BE2C (cell line): ENCODE measurements at regions not wholly inside any gene's neighbourhood (a gene's known extent, or its start where the extent isn't known, plus 50 kb on each side); places are given as distances from the start of the nearest gene placed in this dataset.
"Not testable (repeated sequence)": the region's sequence is repeated elsewhere in the genome, so short reads cannot be mapped to it uniquely, and the experiment has no call there.

ENCODE experiments used
- DNase-seq: peaks from one replicate; pipeline ENCODE4 v3.0.0-alpha.2; 2020
- H3K27me3 ChIP-seq: fragments of 250-450 bp; sonication (Bioruptor Pico); 2 replicates; pipeline ENCODE4 v1.5.1; 2020; ENCODE audit warnings: mild to moderate bottlenecking
- H3K36me3 ChIP-seq: fragments of 250-450 bp; sonication (Bioruptor Pico); 2 replicates; pipeline ENCODE4 v1.5.1; 2020; ENCODE audit warnings: mild to moderate bottlenecking
- H3K4me1 ChIP-seq: fragments of 250-450 bp; sonication (Bioruptor Pico); 2 replicates; pipeline ENCODE4 v1.5.1; 2020
- H3K4me3 ChIP-seq: 2 replicates; pipeline ENCODE4 v1.5.1; 2011; ENCODE audit warnings: low read depth, low read length
- H3K9me3 ChIP-seq: fragments of 250-450 bp; sonication (Bioruptor Pico); 2 replicates; pipeline ENCODE4 v1.5.1; 2020
- CTCF ChIP-seq: IDR thresholded peaks from 2 replicates; pipeline ENCODE4 v1.5.1; 2012; ENCODE audit warnings: mild to moderate bottlenecking, low read depth, low read length

GRCh38 chr11:100445231-100445735, 241.8 kb upstream of the ARHGAP42 start:
- no peaks in the 10 kb centered on the region for H3K27me3 ChIP-seq
- no peaks in the 10 kb centered on the region for H3K9me3 ChIP-seq
- H3K36me3 ChIP-seq = no peaks in the 10 kb centered on the region
- no peaks in the 10 kb centered on the region for H3K4me1 ChIP-seq
- no peak for DNase-seq
- no peak overlapping the region for H3K4me3 ChIP-seq
- no peak for TF ChIP-seq CTCF

GRCh38 chr11:100451801-100452460, 235.2 kb upstream of the ARHGAP42 start:
- H3K9me3 ChIP-seq, H3K27me3 ChIP-seq, H3K4me1 ChIP-seq, H3K4me3 ChIP-seq, DNase-seq, H3K36me3 ChIP-seq: not testable (repeated sequence)

DNA sequence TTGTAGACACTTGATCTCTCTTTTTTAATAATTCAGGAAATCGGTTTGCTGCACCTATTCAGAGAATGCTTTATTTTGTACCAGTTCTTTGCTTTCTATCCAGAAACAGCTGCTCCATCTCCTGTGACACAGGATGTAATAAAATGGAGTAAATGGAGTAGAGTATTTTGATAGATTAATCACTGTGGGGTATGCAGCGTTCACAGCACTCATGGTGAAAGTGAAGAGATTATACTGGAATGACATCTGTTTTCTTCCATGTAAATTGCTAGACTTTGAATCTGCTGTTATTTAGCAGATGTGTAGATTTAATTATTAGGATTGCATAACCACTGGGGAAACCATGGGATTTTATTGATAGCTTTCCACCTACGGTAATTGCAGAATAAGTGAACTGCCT, 227.3 kb upstream of the ARHGAP42 start:
- Histone ChIP-seq H3K36me3 (no peaks in the 10 kb centered on the region), H3K4me3 (no peak overlapping the region), H3K4me1 (no peaks in the 10 kb centered on the region), H3K9me3 (no peaks in the 10 kb centered on the region), H3K27me3 (no peaks in the 10 kb centered on the region)
- no peak for DNase-seq
- no peak for TF ChIP-seq CTCF

DNA sequence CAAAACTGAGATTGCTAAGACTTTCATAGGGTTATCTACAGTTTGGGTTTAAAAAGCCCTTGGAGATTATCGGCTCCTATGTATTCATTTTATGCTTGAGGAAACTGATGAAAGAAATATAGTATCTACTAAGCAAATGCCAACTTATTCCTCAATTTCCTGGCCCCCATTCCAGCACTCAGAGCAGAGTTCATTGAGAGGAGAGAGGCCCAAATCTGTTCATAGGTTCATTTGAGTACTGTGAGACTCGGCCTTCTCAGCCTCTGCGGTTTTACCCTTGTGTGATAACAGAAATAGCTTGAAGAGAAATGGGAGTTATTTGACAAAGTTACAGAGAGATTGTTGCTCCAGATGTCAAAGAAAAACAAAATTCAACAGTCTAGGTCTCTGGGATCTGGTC, 226.7 kb upstream of the ARHGAP42 start:
- Histone ChIP-seq H3K4me3 (no peak overlapping the region), H3K27me3 (no peaks in the 10 kb centered on the region), H3K4me1 (no peaks in the 10 kb centered on the region), H3K36me3 (no peaks in the 10 kb centered on the region), H3K9me3 (no peaks in the 10 kb centered on the region)
- TF ChIP-seq CTCF = no peak
- DNase-seq = no peak

DNA sequence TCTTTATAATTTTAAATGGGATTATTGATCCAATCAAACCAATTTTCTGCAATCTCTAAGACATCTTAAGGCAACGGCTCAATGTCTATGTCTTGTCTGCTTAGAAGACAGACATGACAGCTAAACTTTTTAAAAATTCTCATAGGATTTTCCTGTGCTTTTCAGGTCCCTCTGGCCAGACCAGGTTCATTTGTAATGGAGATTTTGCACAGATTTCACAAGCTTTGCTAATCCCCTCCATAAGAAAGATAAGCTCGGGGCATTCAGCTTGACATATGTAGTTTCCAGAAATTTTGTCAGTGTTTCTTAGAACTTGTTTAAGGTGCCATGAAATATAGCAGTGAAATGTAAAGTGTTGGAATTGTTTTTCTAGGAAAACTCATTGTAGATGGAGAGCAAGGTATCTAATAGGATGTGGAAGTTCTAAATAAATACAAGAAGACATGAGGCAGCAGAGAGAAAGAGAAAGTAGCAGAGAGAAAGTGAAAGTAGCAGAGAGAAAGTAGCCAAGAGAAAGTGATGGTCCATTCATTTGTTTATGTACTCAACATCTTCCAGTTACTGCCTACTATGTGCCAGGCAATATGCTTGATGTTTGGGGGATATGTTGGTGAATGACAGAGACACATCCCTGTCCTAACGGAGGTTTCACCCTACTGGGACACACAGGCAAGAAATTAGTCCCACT, 219.1 kb upstream of the ARHGAP42 start:
- Histone ChIP-seq H3K36me3 (no peaks in the 10 kb centered on the region), H3K4me1 (no peaks in the 10 kb centered on the region), H3K27me3 (no peaks in the 10 kb centered on the region; the same call in 1 of the 2 replicates), H3K4me3 (no peak overlapping the region), H3K9me3 (no peaks in the 10 kb centered on the region)
- no peak for DNase-seq
- TF ChIP-seq CTCF = no peak

DNA sequence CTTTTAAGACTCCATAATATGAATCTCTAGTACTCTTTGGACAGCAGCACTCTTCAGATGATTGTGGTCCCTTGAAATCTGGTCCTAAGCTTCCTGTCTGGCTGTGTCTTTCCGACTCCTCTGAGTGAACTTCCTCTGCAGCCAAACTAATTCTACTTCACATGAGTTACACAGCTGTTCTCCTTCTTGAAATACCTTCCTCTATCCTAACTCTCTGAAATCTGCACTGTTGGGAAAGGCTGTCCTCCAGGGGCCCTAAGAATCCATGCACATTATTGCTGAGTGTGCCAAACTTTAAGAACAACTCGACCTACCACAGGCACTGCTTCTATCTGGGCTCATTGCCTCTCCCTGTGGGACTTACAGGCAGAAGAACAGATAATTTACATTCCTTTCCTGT, 217.3 kb upstream of the ARHGAP42 start:
- H3K36me3 ChIP-seq = no peaks in the 10 kb centered on the region
- no peaks in the 10 kb centered on the region for H3K9me3 ChIP-seq
- no peak overlapping the region for H3K4me3 ChIP-seq
- no peaks in the 10 kb centered on the region for H3K4me1 ChIP-seq
- H3K27me3 ChIP-seq = no peaks in the 10 kb centered on the region; the same call in 1 of the 2 replicates
- DNase-seq = no peak
- TF ChIP-seq CTCF = no peak
